ENCODE measurements at regions not wholly inside any gene's neighbourhood (a gene's known extent, or its start where the extent isn't known, plus 50 kb on each side); places are given as distances from the start of the nearest gene placed in this dataset.
"Not testable (repeated sequence)": the region's sequence is repeated elsewhere in the genome, so short reads cannot be mapped to it uniquely, and the experiment has no call there.

DNA sequence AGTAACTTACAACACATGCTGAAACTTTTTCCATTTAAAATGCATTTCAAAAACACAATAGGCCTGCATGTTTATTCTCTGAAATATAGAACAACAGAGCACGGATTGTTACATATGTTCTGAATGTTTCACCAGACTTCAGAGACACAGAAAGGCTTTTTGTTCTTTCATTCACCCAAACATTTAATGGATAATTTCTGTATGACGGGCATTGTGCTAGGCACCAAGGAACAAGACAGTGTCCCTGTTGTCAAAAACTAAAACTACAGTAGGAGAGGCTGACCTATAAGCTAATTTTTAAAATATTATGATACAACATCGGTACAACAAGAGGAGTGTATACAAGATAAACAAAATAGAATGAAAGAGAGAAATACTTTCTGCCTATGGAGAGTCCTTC, 81.9 kb upstream of the TEAD1 start:
- ChIA-PET POLR2A (ENCODE audit: unreplicated experiment) (no interaction called here), CTCF (no interaction called here)
- H3K36me3 ChIP-seq (ENCODE audit: low read depth, low read length): no peaks in the 10 kb centered on the region
- H3F3A ChIP-seq (ENCODE audit: low read length, unreplicated experiment): no peaks in the 10 kb centered on the region
- H3K27me3 ChIP-seq (ENCODE audit: low read length): no peaks in the 10 kb centered on the region
- no peaks in the 10 kb centered on the region for H4K20me1 ChIP-seq (ENCODE audit: low read length)
- no peaks in the 10 kb centered on the region for H3K9me2 ChIP-seq (replicated peaks; ENCODE audit: low read length)
- BruUV-seq (replicated peaks): no TSS peak
- peaks cover 6% of the 10 kb centered on the region for H3K4me1 ChIP-seq (ENCODE audit: insufficient read depth, low read length)
- H3K27ac ChIP-seq (ENCODE audit: low read length): no peak overlapping the region
- TF ChIP-seq EZH2phosphoT487 (IDR thresholded peaks at IDR 0.05; ENCODE audit: borderline replicate concordance, low read length): no peak
- TF ChIP-seq EZH2 (IDR thresholded peaks at IDR 0.05; ENCODE audit: low read length, unreplicated experiment): no peak
- no peak for TF ChIP-seq CTCF (conservative IDR thresholded peaks at IDR 0.05; ENCODE audit: low read depth, low read length)
- ATAC-seq: no peak
- H3K4me2 ChIP-seq (ENCODE audit: low read length): no peak overlapping the region
- intact Hi-C loops (cut with micrococcal nuclease): no loop called here
- no peak overlapping the region for H3K9ac ChIP-seq (ENCODE audit: low read length)
- no peaks in the 10 kb centered on the region for H3K9me3 ChIP-seq (ENCODE audit: low read length)
- H3K4me3 ChIP-seq (ENCODE audit: low read length): no peak overlapping the region
- H2AFZ ChIP-seq (ENCODE audit: low read length): no peak overlapping the region
- no peaks in the 10 kb centered on the region for H3K79me2 ChIP-seq (ENCODE audit: low read length)
- DNase-seq: no peak

DNA sequence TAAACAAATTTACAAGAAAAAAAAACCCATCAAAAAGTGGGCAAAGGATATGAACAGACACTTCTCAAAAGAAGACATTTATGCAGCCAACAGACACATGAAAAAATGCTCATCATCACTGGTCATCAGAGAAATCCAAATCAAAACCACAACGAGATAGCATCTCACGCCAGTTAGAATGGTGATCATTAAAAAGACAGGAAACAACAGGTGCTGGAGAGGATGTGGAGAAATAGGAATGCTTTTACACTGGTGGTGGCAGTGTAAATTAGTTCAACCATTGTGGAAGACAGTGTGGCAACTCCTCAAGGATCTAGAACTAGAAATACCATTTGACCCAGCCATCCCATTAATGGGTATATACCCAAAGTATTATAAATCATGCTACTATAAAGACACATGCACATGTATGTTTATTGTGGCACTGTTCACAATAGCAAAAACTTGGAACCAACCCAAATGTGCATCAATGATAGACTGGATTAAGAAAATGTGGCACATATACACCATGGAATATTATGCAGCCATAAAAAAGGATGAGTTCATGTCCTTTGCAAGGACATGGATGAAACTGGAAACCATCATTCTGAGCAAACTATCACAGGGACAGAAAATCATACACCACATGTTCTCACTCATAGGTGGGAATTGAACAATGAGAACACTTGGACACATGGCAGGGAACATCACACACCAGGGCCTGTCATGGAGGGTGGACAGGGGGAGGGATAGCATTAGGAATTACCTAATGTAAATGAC, 79.0 kb upstream of the TEAD1 start:
- H3K79me2 ChIP-seq (ENCODE audit: low read length); H3K9ac ChIP-seq (ENCODE audit: low read length); H3K27ac ChIP-seq (ENCODE audit: low read length); H3K9me3 ChIP-seq (ENCODE audit: low read length); BruUV-seq (replicated peaks); H3F3A ChIP-seq (ENCODE audit: low read length, unreplicated experiment); H3K4me3 ChIP-seq (ENCODE audit: low read length); H3K9me2 ChIP-seq (replicated peaks; ENCODE audit: low read length); ATAC-seq; H2AFZ ChIP-seq (ENCODE audit: low read length); POLR2A ChIA-PET (ENCODE audit: unreplicated experiment); intact Hi-C loops (cut with micrococcal nuclease); DNase-seq; H3K4me1 ChIP-seq (ENCODE audit: insufficient read depth, low read length); H4K20me1 ChIP-seq (ENCODE audit: low read length); CTCF ChIA-PET; H3K36me3 ChIP-seq (ENCODE audit: low read depth, low read length); H3K27me3 ChIP-seq (ENCODE audit: low read length); H3K4me2 ChIP-seq (ENCODE audit: low read length): not testable (repeated sequence)

- Histone ChIP-seq H3F3A (ENCODE audit: low read length, unreplicated experiment) (no peaks in the 10 kb centered on the region), H3K27me3 (ENCODE audit: low read length) (no peaks in the 10 kb centered on the region), H3K4me2 (ENCODE audit: low read length) (no peak overlapping the region), H3K9me2 (replicated peaks; ENCODE audit: low read length) (no peaks in the 10 kb centered on the region), H3K9me3 (ENCODE audit: low read length) (no peaks in the 10 kb centered on the region), H3K4me1 (ENCODE audit: insufficient read depth, low read length) (peaks cover 12% of the 10 kb centered on the region; the same call in 1 of the 2 replicates), H2AFZ (ENCODE audit: low read length) (no peak overlapping the region), H3K36me3 (ENCODE audit: low read depth, low read length) (no peaks in the 10 kb centered on the region), H3K9ac (ENCODE audit: low read length) (no peak overlapping the region), H4K20me1 (ENCODE audit: low read length) (no peaks in the 10 kb centered on the region), H3K4me3 (ENCODE audit: low read length) (no peak overlapping the region), H3K79me2 (ENCODE audit: low read length) (no peaks in the 10 kb centered on the region), H3K27ac (ENCODE audit: low read length) (no peak overlapping the region)
- POLR2A ChIA-PET (ENCODE audit: unreplicated experiment): no interaction called here
- intact Hi-C loops (cut with micrococcal nuclease): loop anchor here (2.0 kb wide), 1 partner anchor 290 kb away; no protein-coding TSS in a partner anchor
- DNase-seq (no peak), ATAC-seq (no peak)
- no peak for TF ChIP-seq CTCF (conservative IDR thresholded peaks at IDR 0.05; ENCODE audit: low read depth, low read length)
- TF ChIP-seq EZH2phosphoT487 (IDR thresholded peaks at IDR 0.05; ENCODE audit: borderline replicate concordance, low read length): no peak
- TF ChIP-seq EZH2 (IDR thresholded peaks at IDR 0.05; ENCODE audit: low read length, unreplicated experiment): no peak
- CTCF ChIA-PET: interaction anchor here (0.6 to 0.8 kb wide), 2 partner anchors 70 to 290 kb away, joined by 3 to 5 read pairs; no protein-coding TSS in a partner anchor
- no TSS peak for BruUV-seq (replicated peaks)
Measured at GRCh38 chr11:12598330-12599256, 75.6 kb upstream of the TEAD1 start.
